ENCODE measurements at regions not wholly inside any gene's neighbourhood (a gene's known extent, or its start where the extent isn't known, plus 50 kb on each side); places are given as distances from the start of the nearest gene placed in this dataset.

DNA sequence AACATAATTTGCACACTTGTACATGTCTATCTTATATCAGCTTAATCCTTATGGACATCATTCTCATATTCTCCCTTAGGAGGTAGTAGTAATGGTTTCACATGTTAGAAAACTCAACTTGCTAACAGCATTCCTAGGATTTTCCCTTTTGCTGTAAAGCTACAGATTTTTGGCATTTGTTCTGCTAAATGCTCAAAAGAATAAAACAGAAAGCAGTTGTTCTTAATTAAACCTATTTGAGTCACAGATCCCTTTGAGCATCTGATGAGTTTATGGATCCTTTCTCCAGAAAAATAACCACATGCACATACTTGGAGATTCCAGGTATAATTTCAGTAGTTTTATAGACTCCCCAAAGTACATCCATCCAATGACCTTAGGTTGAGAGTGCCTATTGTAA lies 122.9 kb upstream of the BET1 start:
- peaks cover 0 to 3% (median 0%) of the 10 kb centered on the region in 4 donors for H3K4me1 ChIP-seq
- H3K9me3 ChIP-seq = no peaks in the 10 kb centered on the region
- DNase-seq = no peak
- no peak overlapping the region for H3K4me3 ChIP-seq
- TF ChIP-seq, protein P1, sequence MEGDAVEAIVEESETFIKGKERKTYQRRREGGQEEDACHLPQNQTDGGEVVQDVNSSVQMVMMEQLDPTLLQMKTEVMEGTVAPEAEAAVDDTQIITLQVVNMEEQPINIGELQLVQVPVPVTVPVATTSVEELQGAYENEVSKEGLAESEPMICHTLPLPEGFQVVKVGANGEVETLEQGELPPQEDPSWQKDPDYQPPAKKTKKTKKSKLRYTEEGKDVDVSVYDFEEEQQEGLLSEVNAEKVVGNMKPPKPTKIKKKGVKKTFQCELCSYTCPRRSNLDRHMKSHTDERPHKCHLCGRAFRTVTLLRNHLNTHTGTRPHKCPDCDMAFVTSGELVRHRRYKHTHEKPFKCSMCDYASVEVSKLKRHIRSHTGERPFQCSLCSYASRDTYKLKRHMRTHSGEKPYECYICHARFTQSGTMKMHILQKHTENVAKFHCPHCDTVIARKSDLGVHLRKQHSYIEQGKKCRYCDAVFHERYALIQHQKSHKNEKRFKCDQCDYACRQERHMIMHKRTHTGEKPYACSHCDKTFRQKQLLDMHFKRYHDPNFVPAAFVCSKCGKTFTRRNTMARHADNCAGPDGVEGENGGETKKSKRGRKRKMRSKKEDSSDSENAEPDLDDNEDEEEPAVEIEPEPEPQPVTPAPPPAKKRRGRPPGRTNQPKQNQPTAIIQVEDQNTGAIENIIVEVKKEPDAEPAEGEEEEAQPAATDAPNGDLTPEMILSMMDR (IDR thresholded peaks at IDR 0.05) = no peak
- intact Hi-C loops (cut with DNase I; ENCODE audit: low total_unique reads) = no loop called here
- no peak overlapping the region for H3K27ac ChIP-seq
- H3K27me3 ChIP-seq = no peaks in the 10 kb centered on the region
- no peaks in the 10 kb centered on the region for H3K36me3 ChIP-seq

DNA sequence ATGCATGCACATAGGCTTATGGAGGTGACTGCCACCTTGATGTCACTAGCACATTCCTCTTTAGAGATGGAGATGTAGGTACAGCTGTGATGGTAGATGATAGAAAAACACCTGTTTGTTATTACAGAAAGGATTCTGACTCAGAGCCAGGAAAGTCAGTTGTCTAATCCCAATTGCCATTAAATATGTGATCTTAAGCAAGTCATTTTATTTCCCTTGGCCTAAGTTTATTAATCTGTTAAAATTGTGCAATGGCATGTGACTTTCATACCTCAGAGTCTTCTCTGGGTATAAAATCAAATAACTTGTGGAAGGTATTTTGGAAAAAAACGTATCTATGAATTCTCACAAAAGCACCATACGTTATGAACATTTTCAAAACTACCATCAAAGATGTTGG lies 123.9 kb upstream of the BET1 start:
- DNase-seq = no peak
- peaks cover 0 to 3% (median 0%) of the 10 kb centered on the region in 4 donors for H3K4me1 ChIP-seq
- H3K9me3 ChIP-seq = no peaks in the 10 kb centered on the region
- TF ChIP-seq, protein P1 (IDR thresholded peaks at IDR 0.05) = no peak
- no peak overlapping the region for H3K27ac ChIP-seq
- no peak overlapping the region for H3K4me3 ChIP-seq
- intact Hi-C loops (cut with DNase I; ENCODE audit: low total_unique reads) = no loop called here
- no peaks in the 10 kb centered on the region for H3K27me3 ChIP-seq
- no peaks in the 10 kb centered on the region for H3K36me3 ChIP-seq

DNA sequence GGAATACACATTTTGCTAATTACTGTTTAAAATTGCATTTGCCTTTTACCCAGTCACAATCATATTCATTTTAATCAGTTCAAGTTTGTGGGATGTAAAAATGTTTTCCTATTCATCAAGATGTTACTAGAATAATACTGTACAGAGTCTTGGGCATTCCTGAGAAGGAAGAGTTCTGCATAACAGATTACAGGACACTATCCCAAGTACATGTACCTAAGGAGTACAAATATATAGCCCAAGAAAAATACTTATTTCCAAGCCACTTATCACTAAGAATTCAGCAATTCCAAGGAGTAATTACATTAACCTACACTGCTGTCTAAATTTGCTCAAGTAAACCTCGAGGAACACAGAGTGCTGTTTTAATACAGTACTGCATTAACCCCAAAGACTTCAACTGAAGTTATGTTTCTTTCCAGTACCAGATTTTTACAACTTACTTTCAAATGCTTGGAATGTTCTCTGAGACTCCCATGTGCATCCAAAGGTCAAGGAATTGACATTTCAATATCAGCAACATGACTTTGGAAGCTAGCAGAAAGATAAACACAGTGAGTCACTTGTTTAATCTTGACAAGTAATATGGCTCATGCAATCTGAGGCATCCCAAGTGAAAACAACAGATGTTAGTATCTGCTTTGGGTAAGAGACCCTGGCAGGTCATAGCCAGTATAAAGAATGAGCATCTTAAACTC lies 125.4 kb upstream of the BET1 start:
- TF ChIP-seq, protein P1 (IDR thresholded peaks at IDR 0.05) = no peak
- Histone ChIP-seq H3K4me1 (peaks cover 0 to 3% (median 0%) of the 10 kb centered on the region in 4 donors), H3K27ac (no peak overlapping the region), H3K27me3 (no peaks in the 10 kb centered on the region), H3K9me3 (no peaks in the 10 kb centered on the region), H3K36me3 (no peaks in the 10 kb centered on the region), H3K4me3 (no peak overlapping the region)
- intact Hi-C loops (cut with DNase I; ENCODE audit: low total_unique reads) = no loop called here
- DNase-seq = no peak

DNA sequence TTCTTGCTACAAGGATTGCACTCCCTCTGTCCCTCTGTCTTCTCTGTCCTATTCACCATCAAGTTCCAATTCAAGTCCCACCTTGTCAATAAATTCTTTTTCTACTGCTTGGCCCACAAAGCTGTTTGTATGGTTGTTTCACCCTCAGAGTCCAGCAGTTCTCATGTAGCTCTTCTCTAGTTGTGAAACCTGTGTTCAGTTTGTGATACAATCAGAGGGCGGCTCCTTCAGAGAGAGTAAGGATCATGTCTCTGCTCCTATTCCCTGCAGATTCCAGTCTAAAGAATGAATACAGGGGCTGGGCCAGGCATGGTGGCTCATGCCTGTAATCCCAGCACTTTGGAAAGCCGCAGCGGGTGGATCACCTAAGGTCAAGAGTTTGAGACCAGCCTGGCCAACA lies 126.6 kb upstream of the BET1 start:
- no peak for DNase-seq
- H3K4me1 ChIP-seq = peaks cover 0 to 3% (median 0%) of the 10 kb centered on the region in 4 donors
- no peaks in the 10 kb centered on the region for H3K9me3 ChIP-seq
- no peaks in the 10 kb centered on the region for H3K36me3 ChIP-seq
- intact Hi-C loops (cut with DNase I; ENCODE audit: low total_unique reads) = no loop called here
- TF ChIP-seq, protein P1 (IDR thresholded peaks at IDR 0.05) = no peak
- H3K27me3 ChIP-seq = no peaks in the 10 kb centered on the region
- H3K27ac ChIP-seq = no peak overlapping the region
- no peak overlapping the region for H3K4me3 ChIP-seq

DNA sequence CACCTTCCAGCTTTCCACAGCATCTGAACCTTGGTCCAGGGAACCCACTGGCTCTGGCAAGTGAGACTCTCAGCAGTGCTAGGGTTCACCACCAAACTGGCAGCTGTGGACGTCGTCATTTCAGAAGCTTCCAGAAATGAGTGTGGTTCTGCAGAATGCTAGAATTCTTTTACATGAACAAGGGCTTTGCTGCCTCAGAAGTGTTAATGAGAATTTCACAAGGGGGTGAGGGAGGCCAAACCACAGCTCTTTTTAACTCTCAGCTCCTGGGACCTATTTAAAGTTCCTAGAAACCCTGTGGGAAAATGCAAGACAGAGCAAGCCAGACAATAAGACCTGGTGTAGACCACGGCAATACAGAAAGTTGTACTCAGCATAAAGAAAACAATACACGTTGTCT lies 129.3 kb upstream of the BET1 start:
- H3K27me3 ChIP-seq = no peaks in the 10 kb centered on the region
- H3K9me3 ChIP-seq = no peaks in the 10 kb centered on the region
- H3K27ac ChIP-seq = no peak overlapping the region
- intact Hi-C loops (cut with DNase I; ENCODE audit: low total_unique reads) = no loop called here
- TF ChIP-seq, protein P1 (IDR thresholded peaks at IDR 0.05) = no peak
- H3K36me3 ChIP-seq = no peaks in the 10 kb centered on the region
- H3K4me3 ChIP-seq = no peak overlapping the region
- H3K4me1 ChIP-seq = peaks cover 0 to 3% (median 0%) of the 10 kb centered on the region in 4 donors
- no peak for DNase-seq

Measured in tibial artery (tissue), 4 donors.